Fibroblast of lung (primary cell): ENCODE measurements at regions not wholly inside any gene's neighbourhood (a gene's known extent, or its start where the extent isn't known, plus 50 kb on each side); places are given as distances from the start of the nearest gene placed in this dataset.

Source experiments
- CTCF ChIP-seq, 2 donors: IDR thresholded peaks in 1 of 2; conservative IDR thresholded peaks in 1 of 2; 1 replicate in 1 of 2; 2 replicates in 1 of 2; pipeline ENCODE4 v1.5.1; 2011 to 2012; ENCODE audit warnings: low read length in 2 of 2, control low read depth in 1 of 2, inconsistent platforms in 1 of 2, low read depth in 1 of 2, mild to moderate bottlenecking in 1 of 2
- EZH2 ChIP-seq: IDR thresholded peaks from 2 replicates; pipeline ENCODE4 v1.5.1; 2012; ENCODE audit warnings: low read length, control low read depth, mild to moderate bottlenecking; ENCODE audit errors: missing control alignments

GRCh38 chrX:5802391-5802790 lies 426.3 kb downstream of the NLGN4X start:
- no peak for TF ChIP-seq CTCF (conservative IDR thresholded peaks at IDR 0.05 in 1 of 2, IDR thresholded peaks at IDR 0.05 in 1 of 2; ENCODE audit: low read depth in 1 of 2, low read length in 2 of 2)
- TF ChIP-seq EZH2, result no peak
